Cardiac septum (tissue), 1 donor: ENCODE measurements at regions not wholly inside any gene's neighbourhood (a gene's known extent, or its start where the extent isn't known, plus 50 kb on each side); places are given as distances from the start of the nearest gene placed in this dataset.

ENCODE experiments used
- DNase-seq: peaks from one replicate; pipeline ENCODE4 v3.0.0-alpha.2; 2020; ENCODE audit warnings: low spot score
- intact Hi-C: fragments of 100-400 bp; cut with DNase I; formaldehyde crosslinking; loops from one replicate; pipeline ENCODE4 v1.14.0; 2022
- donor health status: DM: no; HTN: no; CAD: no.

- no peak for DNase-seq
- intact Hi-C loops: no loop called here
Observed at GRCh38 chr6:25034431-25034921, 98.7 kb upstream of the RIPOR2 start.

DNA sequence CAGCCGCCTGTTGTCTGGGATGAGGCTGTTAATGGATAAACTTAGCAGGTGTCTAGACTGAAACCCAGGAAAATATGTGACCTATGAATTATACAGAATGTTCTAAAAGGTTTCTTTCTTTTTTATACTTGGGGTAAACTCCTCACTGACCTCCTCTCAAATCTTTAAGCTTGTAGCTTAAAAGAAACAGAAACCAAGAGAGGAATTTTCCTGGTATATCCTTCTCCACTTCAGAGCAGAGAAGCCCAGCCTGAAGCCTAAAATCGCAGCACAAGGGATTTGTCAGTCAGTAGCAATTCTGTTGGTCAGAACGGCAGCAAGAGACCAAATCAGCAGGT is 99.4 kb upstream of the RIPOR2 start:
- DNase-seq: no peak
- intact Hi-C loops: no loop called here

DNA sequence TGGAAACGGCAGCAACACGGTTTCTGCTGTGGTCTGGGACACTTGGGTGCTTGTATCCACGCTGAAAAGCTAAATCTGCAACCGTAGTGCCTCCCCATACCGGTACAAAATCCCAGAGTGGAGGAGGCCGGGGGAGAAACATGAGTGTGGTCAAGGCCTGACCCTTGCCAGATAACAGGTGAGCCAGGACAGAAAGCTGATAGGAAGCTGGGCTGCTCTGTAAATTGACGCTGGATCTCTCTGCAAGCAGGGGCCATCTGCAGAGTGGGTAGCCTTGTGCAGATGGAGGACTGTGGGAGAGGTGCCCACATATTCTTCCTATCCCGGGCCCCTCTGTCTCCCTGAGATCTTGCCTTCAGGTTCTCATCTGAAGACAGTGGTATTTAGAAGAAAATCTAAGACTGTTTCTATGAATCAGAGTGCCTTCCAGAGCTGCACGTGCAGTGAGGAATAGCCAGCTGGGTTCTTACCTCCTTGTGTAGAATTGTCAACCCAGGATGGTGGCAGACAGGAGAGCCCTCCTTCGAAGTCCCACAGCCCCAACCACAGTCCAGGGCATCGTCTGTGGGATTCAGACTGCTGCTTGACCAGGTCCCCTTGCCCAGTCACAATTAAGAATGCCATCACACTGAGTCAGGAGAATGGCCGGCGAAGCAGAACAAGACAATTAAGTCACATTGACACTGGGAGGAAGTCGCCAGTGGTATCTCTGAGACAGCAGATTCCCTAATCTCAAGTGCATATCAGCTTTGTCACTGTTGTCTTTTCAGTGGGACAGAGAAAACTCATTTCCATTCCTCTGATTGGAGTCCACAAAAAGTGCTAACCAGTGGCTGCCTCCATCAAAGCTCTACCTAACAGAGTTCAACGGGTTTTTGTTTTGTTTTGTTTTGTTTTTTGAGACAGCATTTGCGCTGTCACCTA is 100.0 kb upstream of the RIPOR2 start:
- DNase-seq: no peak
- intact Hi-C loops: no loop called here

- intact Hi-C loops: no loop called here
- no peak for DNase-seq
Observed at GRCh38 chr6:25036461-25036860, 100.7 kb upstream of the RIPOR2 start.

DNA sequence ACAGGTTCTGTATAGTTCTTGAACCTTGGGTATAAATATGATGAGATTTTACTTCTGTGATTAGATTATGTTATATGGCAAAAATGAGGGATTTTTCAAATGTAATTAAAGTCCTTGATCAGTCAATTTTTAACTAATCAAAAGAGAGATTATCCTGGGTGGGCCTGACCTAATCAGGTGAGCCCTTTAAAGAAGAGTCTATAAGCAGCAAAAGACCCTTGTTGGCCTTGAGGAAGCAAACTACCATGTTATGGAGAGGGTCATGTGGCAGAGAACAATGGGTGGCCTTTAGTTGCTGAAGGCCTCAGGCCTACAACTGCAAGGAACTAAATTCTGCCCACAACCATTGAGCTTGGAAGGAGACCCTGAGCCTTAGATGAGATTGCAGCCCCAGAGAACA is 102.5 kb upstream of the RIPOR2 start:
- no peak for DNase-seq
- intact Hi-C loops: no loop called here

GRCh38 chr6:25038999-25039398 is 103.2 kb upstream of the RIPOR2 start:
- intact Hi-C loops: no loop called here
- DNase-seq: no peak

DNA sequence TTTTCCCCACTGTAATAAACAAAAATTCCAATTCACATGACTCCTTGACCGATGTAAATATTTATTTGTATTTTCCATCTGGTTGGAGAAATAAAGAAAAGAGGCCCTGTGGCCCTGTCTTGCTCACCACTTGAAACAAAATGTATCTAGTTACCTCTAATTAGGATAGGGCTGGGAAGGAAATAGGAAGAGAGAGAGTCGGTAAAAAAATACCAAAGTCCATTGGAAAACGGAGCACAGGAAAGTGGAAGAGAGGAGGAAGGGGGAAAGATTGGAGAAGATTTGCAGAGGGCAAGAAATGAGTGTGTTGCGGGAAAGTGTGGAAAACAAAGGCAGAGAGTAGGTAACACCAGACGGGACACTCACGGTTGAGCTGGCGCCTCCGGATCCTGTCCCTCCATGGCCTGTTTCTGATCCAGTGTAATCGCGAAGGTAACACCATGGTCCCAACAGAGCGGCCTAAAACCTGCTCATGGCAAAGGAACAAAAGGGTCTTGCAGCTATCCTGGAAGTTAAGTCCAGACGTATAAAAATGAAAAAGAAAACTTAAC is 105.8 kb upstream of the RIPOR2 start:
- intact Hi-C loops: no loop called here
- no peak for DNase-seq

DNA sequence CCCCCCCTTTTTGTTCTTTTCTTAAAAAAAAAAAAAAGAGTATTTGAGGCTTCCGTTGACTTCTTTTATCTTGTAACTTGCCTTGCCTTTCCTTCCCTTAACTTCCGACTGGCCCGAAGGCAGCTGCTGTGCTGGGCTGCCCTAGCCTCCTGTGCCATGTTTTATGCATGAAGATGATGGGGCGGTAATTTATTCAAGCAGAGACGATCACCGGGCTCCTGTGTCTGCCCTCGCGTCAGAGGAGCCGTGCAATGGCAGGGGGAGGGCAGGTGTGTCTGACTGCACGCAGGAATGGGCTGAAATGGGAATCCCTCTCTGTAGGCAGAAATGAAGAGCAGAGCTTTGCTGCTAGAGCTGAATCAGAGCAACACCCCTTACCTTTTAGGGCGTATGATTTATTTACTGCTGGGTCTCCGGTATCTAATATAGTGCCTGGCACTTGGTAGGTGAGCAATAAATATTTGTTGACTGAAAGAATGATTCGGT is 106.3 kb upstream of the RIPOR2 start:
- no peak for DNase-seq
- intact Hi-C loops: no loop called here

DNA sequence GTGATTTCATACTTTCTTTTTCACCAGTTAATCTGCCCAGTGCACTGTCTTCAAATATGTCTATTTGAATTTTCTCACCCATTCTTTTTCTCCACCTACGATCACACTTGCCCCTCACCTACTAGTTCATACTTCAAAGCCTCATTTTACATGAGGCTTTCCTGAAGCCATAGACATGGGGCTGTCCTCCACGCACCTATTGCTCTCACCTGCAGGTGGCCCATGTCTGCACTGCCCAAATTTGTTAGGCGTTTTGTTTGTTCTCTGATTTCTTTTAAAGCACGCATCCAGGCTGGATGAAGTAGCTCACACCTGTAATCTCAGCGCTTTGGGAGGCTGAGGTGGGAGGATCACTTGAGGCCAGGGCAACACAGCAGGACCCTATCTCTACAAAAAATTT is 106.8 kb upstream of the RIPOR2 start:
- DNase-seq: no peak
- intact Hi-C loops: no loop called here

DNA sequence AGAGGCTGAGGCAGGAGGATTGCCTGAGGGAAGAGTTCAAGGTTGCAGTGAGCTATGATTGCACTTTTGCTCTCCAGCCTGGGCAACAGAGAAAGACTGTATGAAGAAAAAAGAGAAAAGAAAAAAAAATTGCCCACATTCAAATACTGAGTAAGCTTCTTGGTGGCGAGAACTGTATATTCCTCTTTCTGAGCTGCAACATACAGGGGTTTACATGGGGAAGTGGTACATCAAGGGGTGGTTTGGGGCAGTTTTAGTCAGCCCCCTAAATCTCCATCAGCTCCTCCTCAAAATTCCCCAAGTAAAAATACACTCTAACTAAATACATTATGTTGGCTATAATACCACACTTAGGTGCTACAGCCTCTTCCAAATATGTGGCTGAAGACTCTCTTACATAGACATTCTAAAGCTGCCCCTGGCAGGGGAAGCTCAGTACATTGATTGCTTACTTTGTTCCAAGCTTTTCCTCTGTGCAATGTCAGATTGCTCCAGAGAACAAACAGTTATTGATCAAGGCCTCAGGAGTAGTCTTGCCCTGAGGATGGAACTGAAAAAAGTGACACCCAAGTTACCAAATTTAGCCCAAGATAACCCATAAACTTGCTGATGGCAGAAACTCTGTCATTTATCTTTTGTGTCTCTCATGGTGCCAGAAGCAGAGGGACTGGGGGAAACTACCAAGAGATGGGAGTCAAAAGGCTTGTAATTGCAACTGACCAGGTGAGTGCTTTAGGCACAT is 107.4 kb upstream of the RIPOR2 start:
- intact Hi-C loops: no loop called here
- no peak for DNase-seq

DNA sequence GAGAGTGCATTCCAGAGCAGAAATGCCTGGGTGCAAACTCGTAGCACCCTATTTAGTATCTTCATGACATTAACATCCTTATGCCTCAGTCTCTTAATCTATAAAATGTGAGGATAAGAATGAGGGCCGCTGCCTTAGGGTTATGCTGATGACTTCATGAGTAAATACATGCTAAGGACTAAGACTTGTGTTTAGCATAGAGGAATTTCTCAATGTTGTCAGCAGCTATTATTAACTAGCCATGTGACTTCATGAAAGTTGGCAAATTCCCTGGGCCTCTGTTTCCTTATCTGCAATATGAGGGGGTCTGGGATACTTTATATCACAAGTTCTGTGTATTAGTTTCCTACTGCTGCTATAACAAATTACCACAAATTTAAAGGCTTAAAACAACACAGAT is 108.1 kb upstream of the RIPOR2 start:
- DNase-seq: no peak
- intact Hi-C loops: no loop called here

GRCh38 chr6:25046942-25047341 is 111.2 kb upstream of the RIPOR2 start:
- DNase-seq: no peak
- intact Hi-C loops: no loop called here

- intact Hi-C loops: no loop called here
- no peak for DNase-seq
Observed at GRCh38 chr6:25050356-25050755, 114.6 kb upstream of the RIPOR2 start.

DNA sequence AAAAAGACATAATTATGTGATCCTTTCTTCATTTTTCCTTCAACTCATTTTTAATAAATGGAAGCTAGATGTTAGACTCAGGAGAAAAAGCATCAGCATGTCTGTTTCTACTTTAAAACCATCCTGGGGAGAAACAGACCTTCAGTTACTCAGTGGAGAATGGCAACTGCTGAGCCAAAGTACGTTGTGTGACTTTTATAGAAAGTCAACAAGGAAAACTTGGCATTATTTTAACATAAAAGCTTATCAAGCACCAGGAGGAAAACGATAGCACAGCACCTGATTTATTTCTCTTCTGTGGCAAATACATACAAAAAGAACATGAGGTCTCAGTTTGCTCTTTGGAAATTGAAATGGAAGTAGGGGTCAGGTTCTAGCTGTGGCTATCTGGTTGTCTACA is 115.3 kb upstream of the RIPOR2 start:
- intact Hi-C loops: no loop called here
- no peak for DNase-seq

- no peak for DNase-seq
- intact Hi-C loops: no loop called here
Observed at GRCh38 chr6:25052181-25052580, 116.4 kb upstream of the RIPOR2 start.

GRCh38 chr6:25053875-25054371 is 118.2 kb upstream of the RIPOR2 start:
- DNase-seq: no peak
- intact Hi-C loops: no loop called here

- intact Hi-C loops: no loop called here
- DNase-seq: no peak
Observed at GRCh38 chr6:25054469-25054868, 118.7 kb upstream of the RIPOR2 start.

DNA sequence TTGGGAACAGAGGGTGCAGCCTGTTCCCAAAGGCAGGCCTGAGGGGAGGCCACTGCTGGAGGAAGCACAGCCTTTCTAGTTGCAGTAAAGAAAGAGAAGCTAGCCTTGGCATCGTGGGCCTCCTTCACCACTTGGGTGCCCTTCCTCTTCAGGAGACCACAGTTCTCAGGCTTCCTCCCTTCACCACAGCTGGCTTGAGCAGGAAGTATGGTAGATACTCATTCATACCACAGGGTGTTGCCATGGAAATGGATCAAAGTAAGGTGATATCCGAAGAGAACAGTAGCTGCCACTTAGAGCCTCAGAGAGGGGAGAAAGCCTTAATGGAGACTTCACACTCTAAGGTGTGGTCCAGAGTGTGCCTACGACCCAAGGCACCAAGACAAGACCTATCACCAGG is 120.4 kb upstream of the RIPOR2 start:
- no peak for DNase-seq
- intact Hi-C loops: no loop called here

- intact Hi-C loops: no loop called here
- no peak for DNase-seq
Observed at GRCh38 chr6:25057111-25057905, 121.5 kb upstream of the RIPOR2 start.

DNA sequence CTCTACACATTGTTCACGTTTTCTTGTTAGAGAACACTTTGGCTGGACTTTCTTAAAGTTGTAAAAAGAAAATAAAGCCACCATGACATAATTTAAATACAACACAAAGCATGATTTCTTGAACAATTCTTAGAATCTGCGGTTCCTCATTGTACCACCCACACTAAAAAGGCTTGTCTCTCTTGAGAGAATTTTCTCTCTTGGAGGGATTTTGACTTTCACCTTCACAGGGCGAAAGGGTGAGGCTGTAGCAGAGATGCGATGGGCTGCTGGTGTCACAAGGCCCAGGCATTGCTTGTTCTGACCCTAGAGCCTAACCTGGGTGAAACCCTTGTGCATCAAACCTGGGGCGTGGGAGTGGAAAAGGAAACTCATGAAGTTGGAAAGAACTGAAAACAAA is 122.7 kb upstream of the RIPOR2 start:
- intact Hi-C loops: no loop called here
- DNase-seq: no peak
